ENCODE measurements at regions not wholly inside any gene's neighbourhood (a gene's known extent, or its start where the extent isn't known, plus 50 kb on each side); places are given as distances from the start of the nearest gene placed in this dataset.

DNA sequence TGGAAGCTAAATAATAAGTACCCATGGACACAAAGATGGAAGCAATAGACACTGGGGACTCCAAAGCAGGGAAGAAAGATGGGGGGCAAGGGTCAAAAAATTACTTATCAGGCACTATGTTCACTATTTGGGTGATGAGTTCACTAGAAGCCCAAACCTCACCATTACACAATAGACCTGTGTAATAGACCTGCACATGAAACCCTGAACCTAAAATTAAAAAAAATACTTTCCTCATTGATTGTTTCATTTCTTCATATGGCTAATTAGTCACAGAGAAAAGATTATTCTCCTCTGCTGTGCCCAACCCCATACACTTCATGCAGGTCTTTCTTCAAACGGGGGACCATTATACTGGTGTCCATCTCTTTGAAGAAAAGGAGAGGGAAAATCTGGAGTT is 213.0 kb upstream of the DTNBP1 start:
- no peak for TF ChIP-seq REST (IDR thresholded peaks at IDR 0.05; ENCODE audit: low read depth)
- no peak for TF ChIP-seq FOXM1 (IDR thresholded peaks at IDR 0.05; ENCODE audit: borderline replicate concordance, low read depth)
- TF ChIP-seq CEBPB (IDR thresholded peaks at IDR 0.05) = no peak
- TF ChIP-seq EP300 (IDR thresholded peaks at IDR 0.05; ENCODE audit: borderline replicate concordance) = no peak
- TF ChIP-seq ZBTB7A (IDR thresholded peaks at IDR 0.05; ENCODE audit: low read depth) = no peak
